GM12891 (cell line): ENCODE measurements at regions not wholly inside any gene's neighbourhood (a gene's known extent, or its start where the extent isn't known, plus 50 kb on each side); places are given as distances from the start of the nearest gene placed in this dataset.
"Not testable (repeated sequence)": the region's sequence is repeated elsewhere in the genome, so short reads cannot be mapped to it uniquely, and the experiment has no call there.

Experiments
- DNase-seq: peaks from one replicate; pipeline ENCODE4 v3.0.0; 2011; ENCODE audit warnings: low spot score; ENCODE audit not compliant: insufficient read length
- FAIRE-seq: peaks from 2 replicates; lab custom pipeline; 2011; peaks lifted over from hg19 to GRCh38; lab: Jason Lieb, UNC
- PAX5 ChIP-seq: IDR thresholded peaks from 2 replicates; pipeline ENCODE4 v1.6.1; 2011; ENCODE audit warnings: low read length, moderate library complexity, mild to moderate bottlenecking; ENCODE audit not compliant: insufficient read depth, severe bottlenecking
- POLR2A ChIP-seq: IDR thresholded peaks from 2 replicates; pipeline ENCODE4 v1.6.1; 2011; ENCODE audit warnings: low read depth, low read length, control low read depth
- POLR2AphosphoS5 ChIP-seq: IDR thresholded peaks from 2 replicates; pipeline ENCODE4 v1.6.1; 2011; ENCODE audit warnings: low read depth, low read length, control low read depth
- POU2F2 ChIP-seq: IDR thresholded peaks from 2 replicates; pipeline ENCODE4 v1.6.1; 2011; ENCODE audit warnings: low read depth, mild to moderate bottlenecking, control low read depth, low read length, moderate library complexity
- SPI1 ChIP-seq: IDR thresholded peaks from 2 replicates; pipeline ENCODE4 v1.6.1; 2011; ENCODE audit warnings: low read depth, low read length, control low read depth
- TAF1 ChIP-seq: IDR thresholded peaks from 2 replicates; pipeline ENCODE4 v1.6.1; 2011; ENCODE audit warnings: low read depth, low read length, control low read depth

GRCh38 chr17:79549141-79549915 lies 61.5 kb downstream of the RBFOX3 start:
- TF ChIP-seq POLR2A (no peak), PAX5 (no peak), POU2F2 (no peak), TAF1 (no peak), POLR2AphosphoS5 (no peak), SPI1 (no peak)
- FAIRE-seq: no peak
- DNase-seq: no peak

DNA sequence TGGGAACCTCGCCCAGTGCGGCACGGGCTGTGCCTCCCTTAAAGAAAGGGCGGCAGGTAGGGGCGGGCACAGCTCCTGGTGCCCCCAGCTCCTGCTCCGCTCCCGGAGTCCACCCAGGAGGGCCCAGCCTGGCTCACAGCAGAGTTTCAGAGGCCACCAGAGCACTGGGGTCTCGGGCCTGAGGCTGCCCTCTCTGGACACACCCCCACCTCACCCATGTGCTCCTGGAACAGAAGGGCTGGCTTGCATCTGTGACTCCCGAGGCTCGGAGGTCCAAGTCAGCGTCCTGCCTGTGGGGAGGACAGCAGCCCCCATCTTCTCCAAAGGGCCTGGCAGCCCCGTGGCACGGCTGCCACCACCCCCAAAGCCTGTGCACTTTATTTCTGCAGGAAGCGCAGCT lies 62.7 kb downstream of the RBFOX3 start:
- TF ChIP-seq TAF1 (no peak), POU2F2 (no peak), PAX5 (no peak), POLR2A (no peak), POLR2AphosphoS5 (no peak), SPI1 (no peak)
- FAIRE-seq: no peak
- no peak for DNase-seq

DNA sequence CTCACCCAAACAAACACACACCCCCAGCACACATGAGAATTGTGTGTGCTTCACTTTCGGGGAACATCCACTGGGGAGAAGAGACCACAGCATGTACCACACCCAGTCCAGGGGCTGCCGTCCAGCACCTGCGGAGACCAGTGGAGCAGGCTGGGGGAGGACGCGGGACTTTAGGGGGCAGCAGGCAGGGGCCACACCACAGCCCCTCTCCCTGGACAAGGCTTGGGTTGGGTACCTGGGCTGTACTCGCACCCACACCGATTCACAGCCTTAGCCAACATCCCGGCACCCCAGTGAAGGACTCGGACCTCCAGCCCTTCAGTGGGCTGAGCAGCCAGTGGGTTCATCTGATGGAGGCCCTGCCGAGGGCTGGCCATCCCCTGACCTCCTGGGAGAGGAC lies 63.3 kb downstream of the RBFOX3 start:
- FAIRE-seq: no peak
- no peak for DNase-seq
- no peak for TF ChIP-seq POLR2AphosphoS5
- TF ChIP-seq TAF1: no peak
- no peak for TF ChIP-seq SPI1
- no peak for TF ChIP-seq POLR2A
- no peak for TF ChIP-seq PAX5
- TF ChIP-seq POU2F2: no peak

- not testable (repeated sequence) for FAIRE-seq, DNase-seq
Observed at GRCh38 chr17:79547171-79547570, 63.7 kb downstream of the RBFOX3 start.

DNA sequence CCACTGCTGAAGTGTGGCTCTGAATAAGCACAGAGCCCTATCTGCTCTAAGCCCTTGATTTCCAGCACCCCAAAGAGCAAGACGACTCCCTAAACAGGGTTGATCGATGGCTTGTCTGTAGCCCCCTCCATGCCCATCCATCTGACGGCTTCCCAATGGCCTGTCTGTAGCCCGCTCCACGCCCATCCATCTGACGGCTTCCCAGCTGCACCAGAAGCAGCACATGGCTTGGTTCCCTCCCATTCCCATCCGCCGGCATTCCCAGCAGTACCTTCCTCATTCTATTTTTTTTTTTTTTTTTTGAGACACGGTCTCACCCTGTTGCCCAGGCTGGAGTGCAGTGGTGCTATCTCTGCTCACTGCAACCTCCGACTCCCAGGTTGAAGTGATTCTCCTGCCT lies 64.5 kb downstream of the RBFOX3 start:
- TF ChIP-seq POLR2AphosphoS5 (no peak), POU2F2 (no peak), TAF1 (no peak)
- FAIRE-seq (no peak), DNase-seq (no peak)

DNA sequence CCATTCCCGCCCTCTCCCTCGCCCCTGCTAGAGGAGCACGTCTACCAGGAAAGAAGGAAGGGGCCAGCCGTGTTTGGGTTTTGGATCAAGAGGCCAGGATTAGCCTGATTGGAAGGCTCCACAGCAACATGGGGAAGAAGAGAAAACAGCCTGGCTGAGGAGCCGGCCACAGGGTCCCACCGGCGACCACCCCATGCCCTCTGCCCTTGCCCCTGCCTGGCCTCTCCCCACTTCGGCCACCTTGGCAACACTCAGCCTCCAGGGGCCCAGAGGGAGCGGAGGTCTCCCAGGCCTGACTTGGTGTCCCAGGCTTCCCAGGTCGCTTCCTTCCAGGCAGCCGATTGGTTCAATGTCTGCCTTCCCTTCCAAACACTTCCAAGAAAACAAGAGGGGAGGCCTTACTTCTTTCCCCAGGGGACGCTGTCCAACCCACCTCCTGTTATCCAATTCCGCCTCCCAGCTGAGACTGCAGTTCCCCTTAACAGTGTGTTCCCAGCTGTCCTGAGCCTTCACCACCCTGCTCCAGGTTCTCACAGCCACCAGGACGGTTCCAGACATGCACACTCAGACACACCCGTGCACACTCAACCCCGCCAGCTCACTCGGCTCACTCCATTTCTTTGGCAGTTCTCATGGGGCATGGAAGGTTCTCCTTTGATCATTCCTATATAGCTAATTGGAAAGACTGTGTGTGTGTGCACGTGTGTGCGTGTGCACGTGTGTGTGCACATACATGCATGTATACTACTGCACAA lies 65.4 kb downstream of the RBFOX3 start:
- no peak for DNase-seq
- FAIRE-seq: no peak
- TF ChIP-seq POU2F2 (no peak), PAX5 (no peak), POLR2AphosphoS5 (no peak), SPI1 (no peak), TAF1 (no peak), POLR2A (no peak)

DNA sequence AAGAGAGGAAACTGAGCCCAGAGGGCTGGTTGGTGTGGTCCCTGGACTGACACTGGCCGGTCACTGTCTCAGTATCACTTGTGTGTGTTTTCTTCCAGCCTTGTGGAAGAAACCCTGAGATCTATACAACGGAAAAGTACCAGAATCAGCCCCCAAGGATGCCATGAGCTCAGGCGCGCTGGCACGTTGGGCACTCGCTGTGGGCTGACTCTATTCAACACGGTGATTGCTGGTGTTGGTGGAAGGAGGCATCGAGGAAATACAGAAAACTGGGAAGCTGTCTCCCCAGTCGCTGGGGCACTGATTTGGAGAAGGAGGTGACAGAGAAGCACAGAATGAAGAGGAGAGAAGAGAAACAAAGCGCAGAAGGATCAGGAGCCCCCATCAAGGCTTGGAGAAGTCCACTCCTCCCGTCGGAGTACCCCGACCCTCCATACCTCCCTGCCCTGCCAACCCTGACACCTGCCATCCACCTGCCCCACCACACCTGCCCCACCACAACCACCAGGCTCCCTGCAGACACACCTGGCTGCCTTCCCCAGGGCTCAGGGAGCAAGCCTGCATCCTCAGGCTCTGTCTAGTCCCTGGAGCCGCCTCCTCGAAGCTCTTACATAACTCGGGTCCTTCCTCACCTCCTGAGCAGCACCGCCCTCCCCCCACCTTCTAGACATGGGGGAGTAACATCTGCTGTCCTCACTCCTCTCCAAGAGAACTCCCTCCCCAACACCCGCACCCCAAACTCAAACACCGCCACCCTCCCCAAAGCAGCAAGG lies 66.5 kb downstream of the RBFOX3 start:
- FAIRE-seq (no peak), DNase-seq (no peak)
- TF ChIP-seq POLR2A (no peak), SPI1 (no peak), POU2F2 (no peak), TAF1 (no peak), POLR2AphosphoS5 (no peak), PAX5 (no peak)

- TF ChIP-seq TAF1: no peak
- TF ChIP-seq POU2F2: no peak
- no peak for TF ChIP-seq POLR2AphosphoS5
- TF ChIP-seq PAX5: no peak
- TF ChIP-seq POLR2A: no peak
- no peak for TF ChIP-seq SPI1
- FAIRE-seq: no peak
- DNase-seq: no peak
Observed at GRCh38 chr17:79543531-79543930, 67.3 kb downstream of the RBFOX3 start.

DNA sequence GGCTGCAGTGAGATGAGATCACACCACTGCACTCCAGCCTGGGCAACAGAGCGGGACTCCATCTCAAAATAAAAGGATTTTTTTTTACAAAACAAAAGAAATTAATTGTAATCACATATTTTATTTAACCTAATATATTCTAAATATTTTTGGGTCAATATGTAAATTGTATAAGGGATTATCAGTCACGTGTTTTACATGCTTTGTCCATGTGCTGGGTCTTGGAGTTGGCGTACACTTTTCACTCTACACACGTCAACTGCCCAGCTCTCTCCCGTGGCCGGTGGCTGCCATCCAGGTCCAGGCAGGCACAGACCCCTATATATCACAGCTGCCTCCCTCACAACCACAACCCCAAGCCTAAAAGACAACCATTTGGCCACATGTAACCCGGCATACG lies 68.1 kb downstream of the RBFOX3 start:
- DNase-seq: no peak
- TF ChIP-seq PAX5 (no peak), POLR2A (no peak), POLR2AphosphoS5 (no peak), TAF1 (no peak), SPI1 (no peak), POU2F2 (no peak)
- FAIRE-seq: no peak

GRCh38 chr17:79541056-79541850 lies 69.6 kb downstream of the RBFOX3 start:
- no peak for TF ChIP-seq POU2F2
- no peak for TF ChIP-seq PAX5
- TF ChIP-seq SPI1: no peak
- no peak for TF ChIP-seq TAF1
- no peak for TF ChIP-seq POLR2A
- no peak for TF ChIP-seq POLR2AphosphoS5
- DNase-seq (no peak), FAIRE-seq (no peak)
